GM12892 (cell line): ENCODE measurements at regions not wholly inside any gene's neighbourhood (a gene's known extent, or its start where the extent isn't known, plus 50 kb on each side); places are given as distances from the start of the nearest gene placed in this dataset.
"Not testable (repeated sequence)": the region's sequence is repeated elsewhere in the genome, so short reads cannot be mapped to it uniquely, and the experiment has no call there.

ENCODE experiments used
- DNase-seq: peaks from one replicate; pipeline ENCODE4 v3.0.0; 2011; ENCODE audit not compliant: insufficient read length
- FAIRE-seq: peaks from 2 replicates; lab custom pipeline; 2011; peaks lifted over from hg19 to GRCh38; lab: Jason Lieb, UNC
- POLR2A ChIP-seq: IDR thresholded peaks from 2 replicates; pipeline ENCODE4 v1.6.1; 2011; ENCODE audit warnings: low read depth, low read length, control low read depth
- POLR2AphosphoS5 ChIP-seq: IDR thresholded peaks from 2 replicates; pipeline ENCODE4 v1.6.1; 2011; ENCODE audit warnings: low read depth, low read length, control low read depth
- TAF1 ChIP-seq: IDR thresholded peaks from 2 replicates; pipeline ENCODE4 v1.6.1; 2011; ENCODE audit warnings: low read depth, mild to moderate bottlenecking, control low read depth, low read length, borderline replicate concordance

DNA sequence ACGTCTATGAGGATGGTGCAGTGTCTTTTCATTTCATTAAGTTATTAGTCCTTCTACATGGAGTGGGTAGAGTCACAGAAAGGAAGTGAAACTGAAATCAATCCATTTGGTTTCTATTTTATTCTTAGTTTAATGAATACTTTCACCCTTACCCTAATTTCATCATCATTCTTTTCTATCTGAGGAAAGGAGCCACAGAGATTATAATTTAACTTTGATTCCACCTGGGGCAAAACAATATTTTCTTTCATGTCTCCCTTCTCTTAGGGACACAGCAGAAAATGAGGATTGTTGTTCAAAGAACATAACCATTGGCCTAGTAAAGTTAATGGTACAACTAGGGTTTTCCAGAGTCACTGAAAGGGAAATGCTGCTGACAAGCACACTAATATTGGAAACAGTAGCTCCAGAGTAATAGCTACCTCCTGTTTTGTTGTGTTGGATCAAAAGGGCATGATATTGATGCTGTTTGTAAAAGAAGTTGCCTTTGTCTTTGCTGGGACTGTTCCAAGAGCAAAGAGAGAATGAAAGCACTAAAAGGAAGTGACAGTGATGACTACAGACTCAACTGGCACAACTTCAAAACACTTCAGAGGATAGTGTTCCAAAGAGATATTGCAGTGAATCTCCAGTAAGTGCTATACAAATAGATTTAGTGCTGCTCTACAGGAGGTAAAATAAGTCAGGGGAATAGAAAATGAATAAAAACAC is 247.1 kb upstream of the PITX2 start:
- FAIRE-seq, result peak; percentile 73
- TF ChIP-seq POLR2AphosphoS5 (no peak), TAF1 (no peak), POLR2A (no peak)
- DNase-seq, result no peak

DNA sequence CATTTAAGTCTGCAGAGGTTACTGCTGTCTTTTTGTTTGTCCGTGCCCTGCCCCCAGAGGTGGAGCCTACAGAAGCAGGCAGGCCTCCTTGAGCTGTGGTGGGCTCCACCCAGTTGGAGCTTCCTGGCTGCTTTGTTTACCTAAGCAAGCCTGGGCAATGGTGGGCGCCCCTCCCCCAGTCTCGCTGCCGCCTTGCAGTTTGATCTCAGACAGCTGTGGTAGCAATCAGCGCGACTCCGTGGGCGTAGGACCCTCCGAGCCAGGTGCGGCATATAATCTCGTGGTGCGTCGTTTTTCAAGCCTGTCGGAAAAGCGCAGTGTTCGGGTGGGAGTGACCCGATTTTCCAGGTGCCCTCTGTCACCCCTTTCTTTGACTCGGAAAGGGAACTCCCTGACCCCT is 253.3 kb upstream of the PITX2 start:
- DNase-seq, FAIRE-seq: not testable (repeated sequence)

DNA sequence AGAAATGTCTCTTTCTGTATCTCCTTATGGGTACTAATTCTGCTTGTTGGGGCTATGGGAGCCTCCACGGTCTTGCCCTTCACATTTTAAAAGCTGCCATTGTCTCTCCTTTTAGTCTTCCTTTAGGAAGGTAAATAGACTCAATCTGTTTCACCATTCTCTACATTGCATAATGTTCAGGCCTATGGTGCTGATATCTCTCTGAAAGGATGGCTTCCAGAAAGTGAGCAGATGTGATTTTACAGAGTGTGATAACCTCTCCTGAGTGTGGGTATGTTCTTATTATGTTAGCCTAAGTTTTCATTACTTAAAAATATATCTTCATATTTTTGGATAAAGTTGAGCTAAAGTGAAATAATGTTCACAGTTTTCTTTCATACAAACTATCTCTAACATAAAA is 254.0 kb upstream of the PITX2 start:
- FAIRE-seq, result no peak
- no peak for DNase-seq
- TF ChIP-seq POLR2AphosphoS5 (no peak), TAF1 (no peak), POLR2A (no peak)

DNA sequence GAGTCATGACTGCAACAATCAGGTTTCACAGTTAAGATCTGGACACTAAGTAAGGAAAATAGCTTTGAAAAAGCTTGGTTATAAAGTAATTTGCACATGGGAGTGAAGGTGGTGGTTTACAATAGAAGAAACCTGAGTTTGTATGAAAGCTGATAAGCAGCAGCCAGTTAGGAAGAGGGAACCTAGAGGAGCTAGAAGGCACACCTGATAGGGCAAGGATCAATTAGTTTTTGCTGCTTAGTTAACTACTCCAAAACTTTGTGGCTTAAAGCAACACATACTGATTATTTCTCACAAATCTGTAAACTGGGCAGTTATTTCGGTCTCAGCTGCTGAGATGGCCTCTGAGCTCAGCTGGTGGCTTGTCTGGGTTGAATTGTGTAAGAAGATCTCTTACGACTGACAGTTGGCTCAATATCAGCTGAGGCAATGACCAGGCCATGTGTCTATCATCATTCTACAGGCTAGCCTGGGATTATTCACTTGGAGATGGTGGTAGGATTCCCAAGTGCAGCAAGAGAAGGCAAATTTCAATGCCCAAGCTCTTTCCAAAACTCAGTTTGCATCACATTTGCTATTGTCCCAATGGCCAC is 255.0 kb upstream of the PITX2 start:
- TF ChIP-seq POLR2A, result no peak
- TF ChIP-seq POLR2AphosphoS5, result no peak
- TF ChIP-seq TAF1, result no peak
- DNase-seq (no peak), FAIRE-seq (no peak)

DNA sequence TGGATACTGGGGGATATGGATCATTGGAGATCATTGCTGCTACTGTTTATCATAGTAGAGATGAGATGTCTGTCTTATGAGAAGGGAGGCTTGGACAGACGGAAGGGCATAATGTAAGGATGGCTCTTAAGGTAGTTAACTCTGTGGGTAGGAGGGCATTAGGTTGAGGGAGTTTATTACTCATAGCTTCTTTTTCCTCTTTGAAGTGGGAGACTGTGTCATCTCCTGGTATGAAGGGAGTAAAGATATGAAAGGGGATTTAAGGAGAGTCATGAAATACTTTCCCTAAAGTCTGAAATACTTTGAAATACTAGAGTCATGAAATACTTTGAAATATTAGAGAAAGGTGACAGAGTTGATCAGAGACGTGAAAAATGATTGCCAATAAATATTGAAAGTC is 255.5 kb upstream of the PITX2 start:
- FAIRE-seq (no peak), DNase-seq (no peak)
- TF ChIP-seq TAF1, result no peak
- no peak for TF ChIP-seq POLR2AphosphoS5
- TF ChIP-seq POLR2A, result no peak

DNA sequence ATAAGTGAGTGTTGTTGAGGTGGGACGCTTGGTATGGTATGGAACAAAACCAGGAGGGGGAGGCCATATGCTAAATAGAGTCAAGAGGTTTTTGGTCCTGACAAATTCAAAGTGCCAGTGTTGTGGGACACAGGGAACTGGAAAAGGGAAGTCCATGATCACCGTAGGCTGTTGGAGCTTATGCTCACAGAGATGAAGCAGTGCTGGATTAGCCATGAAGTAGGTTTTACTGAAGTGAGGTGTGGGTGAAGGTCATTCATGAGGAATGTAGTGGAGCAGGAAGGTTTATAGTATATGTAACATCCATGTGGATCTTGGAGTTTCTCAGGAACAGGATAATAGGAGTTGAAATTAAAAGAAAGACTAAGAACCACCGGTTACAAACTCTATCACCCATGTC is 256.1 kb upstream of the PITX2 start:
- TF ChIP-seq POLR2AphosphoS5, result no peak
- TF ChIP-seq POLR2A, result no peak
- TF ChIP-seq TAF1, result no peak
- no peak for FAIRE-seq
- no peak for DNase-seq

DNA sequence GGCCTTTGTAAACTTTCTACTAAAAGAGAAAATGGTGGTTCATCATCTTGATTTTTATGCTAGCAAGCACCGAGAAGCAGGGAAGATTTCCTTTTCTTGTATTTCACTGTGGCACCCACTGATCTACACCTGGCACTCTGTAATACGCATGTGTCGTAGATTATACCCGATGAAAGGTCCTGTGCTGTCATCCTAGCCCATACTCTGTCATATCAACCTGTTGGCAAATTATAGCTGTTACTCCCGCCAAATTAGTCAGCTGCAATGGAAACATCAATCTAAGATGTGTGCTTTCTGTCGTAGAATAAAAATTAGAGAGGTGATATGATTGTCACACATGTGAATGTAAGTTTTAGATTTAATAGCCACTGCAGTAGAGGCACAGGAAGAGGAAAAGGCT is 263.4 kb upstream of the PITX2 start:
- DNase-seq (no peak), FAIRE-seq (no peak)
- TF ChIP-seq POLR2A, result no peak
- TF ChIP-seq TAF1, result no peak
- TF ChIP-seq POLR2AphosphoS5, result no peak

DNA sequence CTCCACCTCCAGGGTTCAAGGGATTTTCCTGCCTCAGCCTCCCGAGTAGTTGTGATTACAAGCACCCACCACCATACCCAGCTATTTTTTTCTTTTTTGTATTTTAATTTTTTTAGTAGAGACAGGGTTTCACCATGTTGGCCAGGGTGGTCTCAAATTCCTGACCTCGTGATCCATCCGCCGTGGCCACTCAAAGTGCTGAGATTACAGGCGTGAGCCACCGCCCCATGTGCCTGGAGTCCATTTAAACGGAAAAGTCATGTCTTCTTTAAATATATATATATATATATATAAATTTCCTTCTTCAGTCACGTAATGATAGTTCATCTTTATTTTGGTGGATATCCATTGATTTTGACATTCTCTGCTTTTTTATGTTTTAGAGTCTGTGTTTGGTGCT is 264.0 kb upstream of the PITX2 start:
- no peak for TF ChIP-seq TAF1
- no peak for FAIRE-seq
- no peak for DNase-seq

DNA sequence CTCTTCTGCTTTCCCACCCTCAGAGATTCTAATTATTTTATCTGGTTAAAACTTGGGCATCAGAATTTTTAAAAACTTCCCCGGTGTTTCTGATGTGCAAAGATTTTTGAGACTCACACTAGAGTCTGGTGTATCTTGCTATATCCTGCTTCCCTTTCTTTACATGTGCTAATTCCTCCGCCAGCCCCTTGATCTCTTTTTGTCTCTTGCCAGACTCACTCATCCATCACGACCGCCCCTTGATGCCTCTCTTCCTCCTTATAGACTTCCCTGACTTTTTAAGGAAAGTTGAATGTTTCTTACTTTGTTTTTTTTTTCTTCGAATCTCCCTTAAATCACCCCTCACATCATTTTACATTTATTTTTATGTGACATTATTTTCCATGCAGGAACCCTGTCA is 274.9 kb upstream of the PITX2 start:
- no peak for TF ChIP-seq TAF1
- no peak for TF ChIP-seq POLR2A
- TF ChIP-seq POLR2AphosphoS5, result no peak
- DNase-seq (no peak), FAIRE-seq (no peak)

DNA sequence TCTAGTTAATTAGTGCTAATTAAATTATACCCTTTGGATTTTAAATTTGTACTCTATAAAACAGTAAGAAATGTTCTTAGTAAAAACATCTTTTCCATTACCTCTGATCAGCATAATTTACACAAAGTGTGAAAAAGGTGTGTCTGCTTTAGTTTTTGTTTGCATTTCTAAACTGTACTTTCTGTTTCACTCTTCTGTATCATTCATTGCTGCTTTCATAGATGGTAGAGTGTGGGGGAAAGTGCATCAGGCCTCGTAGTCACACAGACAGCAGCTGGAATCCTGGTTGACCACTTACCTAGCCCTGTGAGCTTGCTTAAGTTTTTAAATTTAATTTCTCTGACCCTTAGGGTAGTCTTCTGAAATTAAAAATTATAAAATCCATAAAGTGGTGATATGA is 275.4 kb upstream of the PITX2 start:
- DNase-seq (no peak), FAIRE-seq (no peak)
- TF ChIP-seq POLR2A, result no peak
- TF ChIP-seq TAF1, result no peak
- TF ChIP-seq POLR2AphosphoS5, result no peak

DNA sequence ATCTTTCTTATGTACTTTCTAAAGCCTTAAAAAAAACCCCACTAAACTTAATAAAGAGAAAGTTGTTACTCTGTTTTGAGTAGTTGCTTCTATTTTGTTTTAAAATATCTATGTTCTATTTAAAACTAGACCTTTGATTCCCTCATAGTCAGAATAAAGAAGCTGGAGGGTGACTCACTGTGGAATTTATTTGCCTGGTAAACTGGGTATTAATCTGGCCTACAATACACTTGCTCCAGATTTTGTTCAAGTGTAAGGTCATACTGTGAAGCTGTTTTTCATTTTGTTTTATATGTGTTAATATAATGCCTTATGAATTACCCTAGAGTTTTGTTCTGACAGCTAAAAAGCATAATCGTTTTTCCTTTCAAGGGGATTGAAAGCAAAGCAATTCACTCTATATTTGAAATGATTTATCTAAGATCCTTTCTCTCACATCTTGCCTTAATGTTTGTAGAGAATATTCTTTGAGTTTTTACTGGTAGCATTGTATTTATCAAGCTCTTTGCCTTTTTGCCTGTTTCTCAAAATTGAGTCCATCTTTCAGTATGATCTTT is 277.4 kb upstream of the PITX2 start:
- TF ChIP-seq TAF1, result no peak
- no peak for TF ChIP-seq POLR2A
- no peak for TF ChIP-seq POLR2AphosphoS5
- FAIRE-seq (no peak), DNase-seq (no peak)

DNA sequence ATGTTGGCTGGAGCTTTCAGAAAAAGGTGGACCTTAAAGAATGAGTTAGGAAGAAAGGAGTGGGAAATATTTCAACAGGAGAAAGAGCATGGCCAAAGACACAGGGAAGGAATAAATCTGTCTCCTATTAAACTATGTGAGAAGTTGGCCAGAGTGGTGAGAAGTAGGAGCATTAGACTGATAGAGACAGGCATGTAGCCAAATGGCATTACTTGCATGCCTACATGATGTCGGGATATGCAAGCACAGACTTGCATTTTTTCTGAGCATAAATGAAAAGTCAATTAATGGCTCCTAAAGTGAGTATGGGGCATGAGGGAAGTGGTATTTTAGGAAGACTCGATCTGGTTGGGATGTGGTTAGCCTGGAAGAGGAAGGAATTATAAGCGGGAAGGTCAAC is 279.6 kb upstream of the PITX2 start:
- FAIRE-seq, result no peak
- no peak for TF ChIP-seq TAF1
- no peak for TF ChIP-seq POLR2A
- TF ChIP-seq POLR2AphosphoS5, result no peak
- no peak for DNase-seq
